Thoracic aorta (tissue), 2 donors: ENCODE measurements at regions not wholly inside any gene's neighbourhood (a gene's known extent, or its start where the extent isn't known, plus 50 kb on each side); places are given as distances from the start of the nearest gene placed in this dataset.

ENCODE experiments used
- ATAC-seq: fragments of 150-250 bp; one replicate; pipeline ENCODE4 v1.8.0; 2017; ENCODE audit warnings: low read depth; ENCODE audit not compliant: insufficient number of reproducible peaks, low FRiP score
- DNase-seq: peaks from one replicate; pipeline ENCODE4 v3.0.0-alpha.2; 2020; ENCODE audit warnings: low spot score
- H3K27ac ChIP-seq, 2 donors: fragments of 200-600 bp; sonication (generic); 1 replicate in 1 of 2; 2 replicates in 1 of 2; pipeline ENCODE4 v1.5.1; 2016; ENCODE audit warnings: mild to moderate bottlenecking in 2 of 2, moderate library complexity in 2 of 2
- H3K27me3 ChIP-seq: fragments of 200-600 bp; sonication (generic); replicated peaks from 2 replicates; pipeline ENCODE4 v1.6.0; 2016; ENCODE audit warnings: mild to moderate bottlenecking; ENCODE audit not compliant: insufficient read depth
- H3K36me3 ChIP-seq: fragments of 200-600 bp; sonication (generic); one replicate; pipeline ENCODE4 v1.5.1; 2016
- H3K4me1 ChIP-seq, 2 donors: fragments of 200-600 bp; sonication (generic); 1 replicate in 1 of 2; 2 replicates in 1 of 2; pipeline versions ENCODE4 v1.5.1 to v1.6.0; 2016; ENCODE audit warnings: low read depth in 2 of 2, mild to moderate bottlenecking in 1 of 2; ENCODE audit not compliant: control insufficient read depth in 1 of 2
- H3K4me3 ChIP-seq: fragments of 200-600 bp; sonication (generic); 2 replicates; pipeline ENCODE4 v1.5.1; 2016; ENCODE audit warnings: mild to moderate bottlenecking
- H3K9me3 ChIP-seq: fragments of 200-600 bp; sonication (generic); 2 replicates; pipeline ENCODE4 v1.5.1; 2016
- TF ChIP-seq, protein P1 (sequence below): fragments of 200-600 bp; sonication (generic); IDR thresholded peaks from one replicate; pipeline ENCODE4 v1.5.1; 2019; ENCODE audit warnings: antibody characterized with exemption

DNA sequence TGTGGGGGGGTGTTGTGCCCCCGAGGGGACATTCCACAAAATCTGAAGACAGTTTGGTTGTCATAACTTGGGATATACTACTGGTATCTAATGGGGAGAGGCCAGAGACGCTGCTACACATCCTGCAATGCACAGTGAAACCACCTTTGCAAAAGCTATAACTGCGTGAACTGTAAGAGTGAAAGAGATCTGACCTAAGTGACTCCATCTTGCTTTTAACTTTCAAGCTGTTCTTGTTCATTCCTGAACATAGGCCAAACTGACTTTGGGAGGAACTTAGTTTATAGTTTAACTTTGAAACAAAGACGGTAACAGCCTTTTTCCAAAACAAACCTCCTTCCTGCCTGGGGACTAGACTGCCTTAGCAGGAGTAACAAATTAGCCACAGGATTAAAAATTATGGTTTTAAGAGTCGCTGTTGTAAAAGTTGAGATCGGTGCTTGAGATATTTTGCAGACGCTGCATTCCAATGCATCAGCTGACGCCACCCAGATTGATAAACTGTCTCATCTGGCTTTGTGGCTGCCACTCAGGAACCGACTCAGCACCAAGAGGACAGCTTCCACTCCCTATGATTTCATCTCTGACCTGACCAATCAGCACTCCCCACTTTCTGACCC is 70.9 kb downstream of the ATXN3L start:
- Histone ChIP-seq H3K4me1 (peaks cover 0 to 11% of the 10 kb centered on the region in 2 donors), H3K9me3 (no peaks in the 10 kb centered on the region), H3K27me3 (no peaks in the 10 kb centered on the region), H3K27ac (peak overlapping the region in 1 of 2 donors; percentile 15), H3K4me3 (no peak overlapping the region), H3K36me3 (no peaks in the 10 kb centered on the region)
- DNase-seq (no peak), ATAC-seq (no peak)
- TF ChIP-seq, protein P1, sequence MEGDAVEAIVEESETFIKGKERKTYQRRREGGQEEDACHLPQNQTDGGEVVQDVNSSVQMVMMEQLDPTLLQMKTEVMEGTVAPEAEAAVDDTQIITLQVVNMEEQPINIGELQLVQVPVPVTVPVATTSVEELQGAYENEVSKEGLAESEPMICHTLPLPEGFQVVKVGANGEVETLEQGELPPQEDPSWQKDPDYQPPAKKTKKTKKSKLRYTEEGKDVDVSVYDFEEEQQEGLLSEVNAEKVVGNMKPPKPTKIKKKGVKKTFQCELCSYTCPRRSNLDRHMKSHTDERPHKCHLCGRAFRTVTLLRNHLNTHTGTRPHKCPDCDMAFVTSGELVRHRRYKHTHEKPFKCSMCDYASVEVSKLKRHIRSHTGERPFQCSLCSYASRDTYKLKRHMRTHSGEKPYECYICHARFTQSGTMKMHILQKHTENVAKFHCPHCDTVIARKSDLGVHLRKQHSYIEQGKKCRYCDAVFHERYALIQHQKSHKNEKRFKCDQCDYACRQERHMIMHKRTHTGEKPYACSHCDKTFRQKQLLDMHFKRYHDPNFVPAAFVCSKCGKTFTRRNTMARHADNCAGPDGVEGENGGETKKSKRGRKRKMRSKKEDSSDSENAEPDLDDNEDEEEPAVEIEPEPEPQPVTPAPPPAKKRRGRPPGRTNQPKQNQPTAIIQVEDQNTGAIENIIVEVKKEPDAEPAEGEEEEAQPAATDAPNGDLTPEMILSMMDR: no peak

DNA sequence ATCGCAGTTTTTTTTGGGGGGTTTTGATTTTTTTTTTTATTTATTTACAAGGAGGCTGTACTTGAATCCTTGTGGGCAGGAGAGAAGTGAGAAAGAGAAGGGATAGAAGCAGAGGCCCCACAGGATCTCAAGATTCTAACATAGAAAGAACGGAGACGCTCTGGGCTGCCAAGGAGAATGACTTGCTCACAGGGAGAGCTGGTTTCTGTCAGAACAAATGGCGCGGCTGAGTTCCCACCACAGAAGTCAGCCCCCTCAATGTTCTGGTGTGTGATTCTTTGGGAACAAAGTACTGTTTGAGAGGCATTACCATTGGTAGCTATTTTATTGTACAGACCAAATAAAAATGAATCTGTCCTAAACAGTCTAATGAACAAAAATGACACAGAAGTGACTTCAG is 80.6 kb downstream of the ATXN3L start:
- no peak overlapping the region for H3K27ac ChIP-seq
- no peaks in the 10 kb centered on the region for H3K36me3 ChIP-seq
- H3K4me1 ChIP-seq: no peaks in the 10 kb centered on the region
- no peaks in the 10 kb centered on the region for H3K9me3 ChIP-seq
- DNase-seq (no peak), ATAC-seq (no peak)
- H3K27me3 ChIP-seq: no peaks in the 10 kb centered on the region
- TF ChIP-seq, protein P1: no peak
- H3K4me3 ChIP-seq: no peak overlapping the region

DNA sequence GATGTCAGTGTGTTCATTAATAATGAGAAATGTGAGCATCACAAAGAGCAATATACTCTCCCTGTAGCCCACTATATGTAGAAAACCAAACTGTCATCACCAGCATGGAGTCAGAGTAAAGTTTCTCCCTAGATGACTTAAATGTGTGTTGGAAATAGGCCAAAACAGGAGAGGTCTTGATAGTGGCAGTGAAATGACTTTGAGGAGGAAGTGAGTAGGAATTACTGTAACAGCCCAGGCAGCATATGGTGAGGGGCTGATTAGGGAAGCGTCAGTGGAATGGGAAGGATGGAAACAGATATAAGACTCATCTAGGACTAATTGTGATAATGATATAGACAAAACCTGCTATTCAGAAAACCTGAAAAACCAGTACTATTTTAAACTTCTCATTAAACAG is 83.9 kb downstream of the ATXN3L start:
- no peak overlapping the region for H3K4me3 ChIP-seq
- H3K27me3 ChIP-seq: no peaks in the 10 kb centered on the region
- H3K9me3 ChIP-seq: no peaks in the 10 kb centered on the region
- no peak overlapping the region for H3K27ac ChIP-seq
- no peaks in the 10 kb centered on the region for H3K4me1 ChIP-seq
- no peaks in the 10 kb centered on the region for H3K36me3 ChIP-seq
- ATAC-seq (no peak), DNase-seq (no peak)
- TF ChIP-seq, protein P1: no peak

DNA sequence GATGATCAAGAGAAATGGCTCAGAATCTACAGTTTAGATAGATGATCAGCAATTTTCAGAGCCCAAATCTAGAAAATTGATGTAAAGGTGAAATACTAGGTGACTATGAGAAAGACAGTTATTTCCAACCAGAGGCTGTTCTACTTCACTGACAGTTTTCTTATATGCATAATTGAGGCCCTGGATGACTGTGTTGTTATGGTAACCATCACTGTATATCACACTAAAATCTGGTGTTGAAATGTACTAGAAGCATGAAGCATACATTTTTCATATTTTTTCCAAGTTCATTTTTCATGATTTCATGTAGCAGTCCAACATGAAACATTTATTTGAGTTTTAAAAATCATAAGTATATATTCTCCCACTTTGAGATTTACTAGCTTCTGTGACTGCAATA is 87.4 kb downstream of the ATXN3L start:
- Histone ChIP-seq H3K27me3 (no peaks in the 10 kb centered on the region), H3K27ac (no peak overlapping the region), H3K4me1 (no peaks in the 10 kb centered on the region), H3K36me3 (no peaks in the 10 kb centered on the region), H3K9me3 (no peaks in the 10 kb centered on the region), H3K4me3 (no peak overlapping the region)
- ATAC-seq (no peak), DNase-seq (no peak)
- TF ChIP-seq, protein P1: no peak

DNA sequence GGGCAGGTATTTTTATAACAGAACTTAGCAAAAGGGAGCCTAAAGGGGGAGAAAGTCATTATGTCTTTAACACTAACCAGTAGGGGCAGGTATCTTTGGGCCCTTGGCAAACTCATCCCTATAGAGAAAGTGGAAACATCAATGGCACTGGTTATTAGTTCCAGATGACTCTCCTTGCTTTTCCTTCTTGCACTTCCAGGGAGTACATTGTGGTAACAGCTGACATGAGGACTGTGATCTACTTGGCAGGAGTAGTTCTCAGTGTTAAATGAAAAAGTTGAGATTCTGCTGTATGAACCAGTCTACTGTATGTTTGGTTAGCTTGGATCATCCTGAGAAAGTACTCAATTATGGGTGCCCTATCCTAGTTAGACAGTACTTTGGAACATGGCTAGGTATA is 93.6 kb downstream of the ATXN3L start:
- Histone ChIP-seq H3K4me3 (no peak overlapping the region), H3K9me3 (no peaks in the 10 kb centered on the region), H3K27ac (no peak overlapping the region), H3K36me3 (no peaks in the 10 kb centered on the region), H3K27me3 (no peaks in the 10 kb centered on the region), H3K4me1 (peaks cover 0 to 11% of the 10 kb centered on the region in 2 donors)
- ATAC-seq (no peak), DNase-seq (no peak)
- TF ChIP-seq, protein P1: no peak
